HG03354 (cell line): ENCODE measurements at regions not wholly inside any gene's neighbourhood (a gene's known extent, or its start where the extent isn't known, plus 50 kb on each side); places are given as distances from the start of the nearest gene placed in this dataset.
"Not testable (repeated sequence)": the region's sequence is repeated elsewhere in the genome, so short reads cannot be mapped to it uniquely, and the experiment has no call there.

Source experiments
- ATAC-seq: cut with Tn5 transposase; IDR thresholded peaks from one replicate; pipeline ENCODE4 v1.9.1; 2021; ENCODE audit warnings: mild to moderate bottlenecking; ENCODE audit not compliant: unreplicated experiment, poor library complexity, severe bottlenecking

GRCh38 chr5:112472614-112473013 lies 53.5 kb upstream of the EPB41L4A start:
- no peak for ATAC-seq

GRCh38 chr5:112473989-112474388 lies 54.9 kb upstream of the EPB41L4A start:
- no peak for ATAC-seq

- ATAC-seq: no peak
Measured at GRCh38 chr5:112475747-112476365, 56.8 kb upstream of the EPB41L4A start.

GRCh38 chr5:112479418-112479817 lies 60.3 kb upstream of the EPB41L4A start:
- ATAC-seq: no peak

- no peak for ATAC-seq
Measured at GRCh38 chr5:112480501-112480900, 61.4 kb upstream of the EPB41L4A start.

GRCh38 chr5:112483704-112484103 lies 64.6 kb upstream of the EPB41L4A start:
- ATAC-seq: no peak

- ATAC-seq: no peak
Measured at GRCh38 chr5:112485934-112486355, 66.9 kb upstream of the EPB41L4A start.

GRCh38 chr5:112491257-112491656 lies 72.2 kb upstream of the EPB41L4A start:
- peak; percentile 51 for ATAC-seq

- ATAC-seq: peak; percentile 100
Measured at GRCh38 chr5:112492291-112492690, 73.2 kb upstream of the EPB41L4A start.

- not testable (repeated sequence) for ATAC-seq
Measured at GRCh38 chr5:112503749-112504501, 84.8 kb upstream of the EPB41L4A start.

- ATAC-seq: not testable (repeated sequence)
Measured at GRCh38 chr5:112509097-112509496, 90.0 kb upstream of the EPB41L4A start.

- ATAC-seq: no peak
Measured at GRCh38 chr5:112511920-112512319, 92.8 kb upstream of the EPB41L4A start.

- no peak for ATAC-seq
Measured at GRCh38 chr5:112512901-112513300, 93.8 kb upstream of the EPB41L4A start.

- no peak for ATAC-seq
Measured at GRCh38 chr5:112514111-112514510, 95.0 kb upstream of the EPB41L4A start.

- ATAC-seq: not testable (repeated sequence)
Measured at GRCh38 chr5:112520474-112520873, 101.4 kb upstream of the EPB41L4A start.

GRCh38 chr5:112522891-112523673 lies 104.0 kb upstream of the EPB41L4A start:
- peak; percentile 62 for ATAC-seq

- ATAC-seq: peak; percentile 86
Measured at GRCh38 chr5:112523674-112524263, 104.7 kb upstream of the EPB41L4A start.

GRCh38 chr5:112525217-112525616 lies 106.1 kb upstream of the EPB41L4A start:
- no peak for ATAC-seq

GRCh38 chr5:112528928-112529327 lies 109.9 kb upstream of the EPB41L4A start:
- ATAC-seq: no peak

- no peak for ATAC-seq
Measured at GRCh38 chr5:112529525-112529924, 110.4 kb upstream of the EPB41L4A start.
